Parathyroid adenoma (tissue), 2 donors: ENCODE measurements at regions not wholly inside any gene's neighbourhood (a gene's known extent, or its start where the extent isn't known, plus 50 kb on each side); places are given as distances from the start of the nearest gene placed in this dataset.
A peak's percentile ranks its signal among the peaks of the same experiment; 100 is the strongest.
"Not testable (repeated sequence)": the region's sequence is repeated elsewhere in the genome, so short reads cannot be mapped to it uniquely, and the experiment has no call there.

Experiments
- H2AFZ ChIP-seq: fragments of 300-600 bp; sonication (generic); one replicate; pipeline ENCODE4 v1.7.0; 2017; ENCODE audit warnings: antibody characterized with exemption, mild to moderate bottlenecking
- H3K27ac ChIP-seq: fragments of 300-600 bp; sonication (generic); one replicate; pipeline ENCODE4 v1.7.0; 2017
- H3K27me3 ChIP-seq: fragments of 300-600 bp; sonication (generic); one replicate; pipeline ENCODE4 v1.7.0; 2017; ENCODE audit warnings: low read length; ENCODE audit not compliant: control insufficient read depth, insufficient read depth
- H3K36me3 ChIP-seq: fragments of 300-600 bp; sonication (generic); one replicate; pipeline ENCODE4 v1.7.0; 2017; ENCODE audit warnings: low read length; ENCODE audit not compliant: control insufficient read depth, insufficient read depth
- H3K4me1 ChIP-seq: fragments of 300-600 bp; sonication (generic); one replicate; pipeline ENCODE4 v1.7.0; 2017; ENCODE audit warnings: control low read depth
- H3K4me2 ChIP-seq: fragments of 300-600 bp; sonication (generic); one replicate; pipeline ENCODE4 v1.7.0; 2017; ENCODE audit warnings: low read length
- H3K4me3 ChIP-seq: fragments of 300-600 bp; sonication (generic); one replicate; pipeline ENCODE4 v1.7.0; 2017; ENCODE audit warnings: low read depth, low read length
- H3K79me2 ChIP-seq: fragments of 300-600 bp; sonication (generic); one replicate; pipeline ENCODE4 v1.7.0; 2017; ENCODE audit warnings: control low read depth
- H3K9ac ChIP-seq: fragments of 300-600 bp; sonication (generic); one replicate; pipeline ENCODE4 v1.7.0; 2017; ENCODE audit warnings: mild to moderate bottlenecking
- H3K9me3 ChIP-seq: fragments of 300-600 bp; sonication (generic); one replicate; pipeline ENCODE4 v1.7.0; 2017; ENCODE audit warnings: low read length; ENCODE audit not compliant: control insufficient read depth
- CTCF ChIP-seq: fragments of 300-600 bp; sonication (generic); IDR thresholded peaks from one replicate; pipeline ENCODE4 v1.7.0; 2017; ENCODE audit warnings: antibody characterized with exemption, mild to moderate bottlenecking
- donor health status: primary hyperparathyroidism.

- H3K36me3 ChIP-seq = no peaks in the 10 kb centered on the region
- peak overlapping the region; percentile 47 for H3K27ac ChIP-seq
These were observed 259.4 kb downstream of the ANAPC1 start for GRCh38 chr2:111624411-111625156.

GRCh38 chr2:111625157-111625537, 258.8 kb downstream of the ANAPC1 start:
- H3K27me3 ChIP-seq, H3K36me3 ChIP-seq, H3K9ac ChIP-seq, H3K4me3 ChIP-seq, H3K4me2 ChIP-seq, H3K79me2 ChIP-seq, H3K9me3 ChIP-seq, H2AFZ ChIP-seq: not testable (repeated sequence)
- Histone ChIP-seq H3K4me1 (peaks cover 14% of the 10 kb centered on the region), H3K27ac (peak overlapping the region; percentile 47)

More at GRCh38 chr2:111624411-111625156, 259.4 kb downstream of the ANAPC1 start:
- no peak for TF ChIP-seq CTCF
- no peak overlapping the region for H2AFZ ChIP-seq
- H3K9ac ChIP-seq = no peak overlapping the region
- peaks cover 14% of the 10 kb centered on the region for H3K4me1 ChIP-seq
- H3K4me2 ChIP-seq = peak overlapping the region; percentile 20
- no peaks in the 10 kb centered on the region for H3K27me3 ChIP-seq
- H3K4me3 ChIP-seq = no peak overlapping the region
- H3K9me3 ChIP-seq = no peaks in the 10 kb centered on the region
- H3K79me2 ChIP-seq = no peaks in the 10 kb centered on the region

GRCh38 chr2:111626037-111626864, 257.7 kb downstream of the ANAPC1 start:
- H2AFZ ChIP-seq = no peak overlapping the region
- no peaks in the 10 kb centered on the region for H3K9me3 ChIP-seq
- H3K4me1 ChIP-seq = peaks cover 14% of the 10 kb centered on the region
- H3K4me3 ChIP-seq = no peak overlapping the region
- no peak overlapping the region for H3K9ac ChIP-seq
- no peak overlapping the region for H3K27ac ChIP-seq
- H3K79me2 ChIP-seq = no peaks in the 10 kb centered on the region
- no peak overlapping the region for H3K4me2 ChIP-seq
- no peaks in the 10 kb centered on the region for H3K36me3 ChIP-seq
- no peak for TF ChIP-seq CTCF
- no peaks in the 10 kb centered on the region for H3K27me3 ChIP-seq

GRCh38 chr2:111626865-111627163, 257.2 kb downstream of the ANAPC1 start:
- no peak overlapping the region for H3K4me3 ChIP-seq
- H3K27me3 ChIP-seq = no peaks in the 10 kb centered on the region
- TF ChIP-seq CTCF = no peak
- no peak overlapping the region for H3K9ac ChIP-seq
- H3K4me2 ChIP-seq = no peak overlapping the region
- no peaks in the 10 kb centered on the region for H3K79me2 ChIP-seq
- no peak overlapping the region for H2AFZ ChIP-seq
- H3K36me3 ChIP-seq = no peaks in the 10 kb centered on the region
- H3K4me1 ChIP-seq = peaks cover 14% of the 10 kb centered on the region
- H3K27ac ChIP-seq = no peak overlapping the region
- no peaks in the 10 kb centered on the region for H3K9me3 ChIP-seq

GRCh38 chr2:111627256-111627655, 256.7 kb downstream of the ANAPC1 start:
- Histone ChIP-seq H3K4me3 (no peak overlapping the region), H3K27ac (no peak overlapping the region), H3K4me2 (no peak overlapping the region), H3K4me1 (peaks cover 14% of the 10 kb centered on the region), H3K36me3 (no peaks in the 10 kb centered on the region), H2AFZ (no peak overlapping the region), H3K9ac (no peak overlapping the region), H3K27me3 (no peaks in the 10 kb centered on the region), H3K79me2 (no peaks in the 10 kb centered on the region), H3K9me3 (no peaks in the 10 kb centered on the region)
- no peak for TF ChIP-seq CTCF
